ENCODE measurements at regions not wholly inside any gene's neighbourhood (a gene's known extent, or its start where the extent isn't known, plus 50 kb on each side); places are given as distances from the start of the nearest gene placed in this dataset.
"Not testable (repeated sequence)": the region's sequence is repeated elsewhere in the genome, so short reads cannot be mapped to it uniquely, and the experiment has no call there.

DNA sequence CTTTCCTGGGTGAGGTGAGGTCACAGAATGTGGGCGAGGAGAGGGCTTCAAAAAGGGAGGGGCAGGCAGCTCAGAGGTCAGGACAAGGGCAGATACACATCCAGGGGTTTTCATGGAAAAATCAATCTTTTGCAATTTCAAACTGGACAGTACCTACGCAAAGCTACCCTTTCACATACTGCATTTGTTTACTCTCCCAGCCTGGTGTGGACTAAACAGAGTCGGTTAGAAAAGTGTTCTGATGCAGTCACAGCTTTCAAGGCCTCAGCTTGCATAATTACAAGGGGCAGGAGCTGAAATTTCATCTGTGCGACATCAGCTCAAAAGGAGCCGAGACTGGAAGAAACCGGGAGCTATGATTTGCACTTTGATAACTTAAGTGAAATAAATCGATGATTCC is 351.8 kb downstream of the TEX29 start:
- DNase-seq, ATAC-seq: not testable (repeated sequence)

DNA sequence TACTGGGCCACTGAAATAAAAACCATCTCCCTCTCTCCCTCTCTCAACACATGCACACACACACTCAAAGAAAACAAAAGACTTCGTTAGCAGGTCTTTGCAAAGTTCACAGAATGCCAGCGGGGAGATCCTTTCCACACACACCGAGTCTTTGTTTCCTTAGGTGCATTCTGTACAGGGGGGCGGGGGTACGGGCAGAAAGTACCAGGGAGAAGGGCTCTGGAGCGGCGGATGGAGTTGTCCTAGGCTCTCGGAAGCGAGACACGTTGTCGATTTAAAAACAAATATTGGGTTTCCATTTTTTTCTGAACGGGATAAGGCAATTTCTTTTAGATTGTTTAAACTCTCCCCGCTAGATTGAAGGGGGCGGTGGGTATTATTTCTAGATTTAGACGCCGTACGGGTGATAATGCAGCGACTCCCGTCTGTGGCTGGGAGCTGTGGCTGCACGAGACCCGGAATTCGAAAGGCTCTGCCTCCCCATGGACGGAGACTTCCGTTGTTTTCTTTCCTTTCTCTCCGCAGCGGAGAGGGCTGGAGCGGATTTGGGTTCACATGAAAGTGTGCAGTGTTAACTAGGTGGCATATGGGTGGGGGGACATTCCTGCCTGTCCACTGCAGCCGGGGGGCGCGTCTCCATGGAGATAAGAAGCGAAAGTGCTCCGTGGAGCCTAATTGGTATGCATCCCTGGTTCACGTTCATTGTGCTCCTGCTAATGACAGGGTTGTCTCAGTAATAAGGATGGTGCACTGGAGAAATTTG is 357.9 kb downstream of the TEX29 start:
- ATAC-seq, DNase-seq: not testable (repeated sequence)

DNA sequence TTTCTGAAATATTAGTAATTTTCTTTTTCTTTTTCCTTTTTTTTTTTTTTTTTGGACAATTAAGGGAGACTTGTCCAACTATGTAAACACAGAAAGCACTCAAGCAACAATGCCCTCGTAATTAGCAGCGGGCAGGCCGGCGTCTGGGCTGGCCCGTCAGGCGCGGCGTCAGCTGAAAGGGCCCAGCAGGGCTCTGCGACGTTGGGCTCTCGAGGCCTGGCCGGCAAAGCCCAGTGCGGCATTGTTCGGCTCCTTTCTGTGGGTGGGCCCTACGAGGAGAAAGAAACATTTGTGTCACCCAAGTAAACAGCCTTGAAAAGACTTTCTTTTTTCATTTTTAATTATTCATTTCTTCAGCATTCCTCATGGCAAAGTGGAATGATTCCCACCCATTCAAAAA is 359.2 kb downstream of the TEX29 start:
- ATAC-seq, DNase-seq: not testable (repeated sequence)

DNA sequence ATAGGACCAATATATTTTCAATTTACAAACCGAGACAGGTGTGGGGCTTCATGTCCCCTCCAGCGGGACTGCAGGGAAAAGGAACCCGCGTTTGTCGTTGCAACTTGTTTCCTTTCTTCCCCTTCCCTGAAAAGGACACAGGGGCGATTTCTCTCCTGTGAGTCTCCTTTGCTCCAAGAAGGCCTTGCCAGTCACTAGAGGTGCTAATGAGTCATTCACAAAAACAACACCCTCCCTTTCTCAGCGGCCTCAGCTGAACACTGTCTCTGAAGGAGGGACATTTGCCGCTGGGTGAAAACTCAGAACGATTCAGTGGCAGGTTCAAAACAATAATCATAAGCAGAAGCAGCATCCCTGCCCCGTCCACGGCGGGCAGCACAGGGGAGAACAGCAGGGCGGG is 359.7 kb downstream of the TEX29 start:
- not testable (repeated sequence) for ATAC-seq, DNase-seq

DNA sequence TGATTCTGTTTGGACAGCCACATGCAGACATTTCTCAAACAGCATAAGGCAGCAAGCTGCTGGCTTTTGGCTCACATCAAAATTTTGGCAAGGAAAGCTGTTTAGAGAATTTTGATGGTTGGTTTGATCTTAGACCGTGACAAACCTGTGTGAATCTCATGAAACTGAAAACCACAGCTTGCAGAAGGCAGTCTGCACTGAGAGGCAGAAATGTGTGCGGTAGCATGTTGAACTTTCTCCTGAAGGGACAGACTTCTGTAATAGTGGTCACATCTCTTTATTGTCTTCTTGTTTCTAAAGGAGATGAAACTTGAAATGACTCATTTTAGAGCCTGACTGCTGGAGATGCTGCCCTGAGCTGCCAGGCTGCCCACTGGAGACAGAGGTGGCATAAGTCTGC is 371.6 kb downstream of the TEX29 start:
- ATAC-seq, DNase-seq: not testable (repeated sequence)

DNA sequence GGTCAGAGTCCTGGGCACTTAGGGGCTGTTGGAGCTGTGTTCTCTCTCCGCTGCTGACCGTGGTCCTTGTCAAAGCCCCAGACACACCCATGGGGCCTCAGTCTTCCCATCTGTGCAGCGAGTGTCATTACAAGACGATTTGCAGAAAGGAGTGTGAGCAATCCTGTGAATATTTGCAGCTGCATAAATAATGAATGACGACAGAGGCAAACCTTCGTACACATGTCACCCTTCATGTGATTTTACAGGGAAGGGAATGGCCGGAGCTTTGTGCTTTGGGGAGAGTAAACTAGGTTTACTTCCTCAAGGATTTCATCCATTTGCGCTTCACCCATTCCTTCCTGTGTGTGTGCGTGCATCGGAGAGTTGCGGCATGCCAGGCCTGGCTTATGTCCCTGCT is 370.8 kb upstream of the SOX1 start:
- not testable (repeated sequence) for DNase-seq, ATAC-seq

DNA sequence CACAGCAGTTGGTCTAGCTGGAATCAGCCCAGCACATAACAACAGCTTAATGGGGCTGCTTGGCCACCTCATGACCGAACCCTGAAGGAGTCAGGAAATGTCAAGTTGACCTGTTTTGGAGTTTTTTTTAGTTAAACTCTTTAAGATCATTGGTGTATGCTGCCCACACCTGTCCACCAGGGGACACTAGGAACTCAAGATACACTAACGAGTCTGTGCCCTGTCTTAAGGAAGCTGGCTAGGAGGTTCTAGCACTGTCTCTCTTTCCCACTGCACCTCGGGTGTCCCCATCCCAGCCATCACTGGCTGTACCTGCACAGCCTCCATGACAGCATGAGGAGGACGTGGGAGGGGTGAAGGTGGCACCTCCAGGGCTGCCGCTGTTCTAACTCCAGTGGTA is 364.9 kb upstream of the SOX1 start:
- not testable (repeated sequence) for ATAC-seq, DNase-seq

Measured in stimulated activated naive CD8-positive, alpha-beta T cell treated with anti-CD3 and anti-CD28 coated beads, Interleukin-15, Interleukin-2, amounts not matched to agents 100 U/mL and 50 U/mL, for 24 hours (primary cell).